GM03348 (cell line): ENCODE measurements at regions not wholly inside any gene's neighbourhood (a gene's known extent, or its start where the extent isn't known, plus 50 kb on each side); places are given as distances from the start of the nearest gene placed in this dataset.
"Not testable (repeated sequence)": the region's sequence is repeated elsewhere in the genome, so short reads cannot be mapped to it uniquely, and the experiment has no call there.

Experiments used
- DNase-seq: peaks from one replicate; pipeline ENCODE4 v3.0.0; 2012; ENCODE audit warnings: low spot score

GRCh38 chr5:90134381-90134780 lies 275.2 kb downstream of the CETN3 start:
- DNase-seq: no peak

- DNase-seq: no peak
These were observed 275.6 kb downstream of the CETN3 start for GRCh38 chr5:90133941-90134340.

GRCh38 chr5:90131383-90132133 lies 278.0 kb downstream of the CETN3 start:
- no peak for DNase-seq

- no peak for DNase-seq
These were observed 281.0 kb downstream of the CETN3 start for GRCh38 chr5:90128551-90128950.

GRCh38 chr5:90119531-90119971 lies 290.0 kb downstream of the CETN3 start:
- peak; percentile 13 for DNase-seq

DNA sequence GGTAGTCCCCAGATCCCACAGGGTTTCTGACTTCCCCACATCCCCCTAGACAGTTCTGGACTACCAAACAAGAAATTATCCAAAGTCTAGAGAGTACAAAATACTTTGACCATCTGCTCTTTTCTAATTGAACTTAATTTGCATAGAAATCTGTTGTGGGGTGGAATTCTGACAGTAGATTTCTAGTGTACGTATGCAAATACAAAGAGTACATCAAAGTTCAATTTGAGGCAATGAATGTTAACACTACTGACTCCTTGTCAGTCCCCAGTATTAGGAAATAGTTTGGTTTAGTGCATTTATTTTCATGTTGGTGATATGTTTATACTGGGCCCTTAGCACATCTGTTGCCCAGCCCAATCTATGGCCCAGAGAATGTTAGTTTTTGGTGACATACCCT lies 292.6 kb downstream of the CETN3 start:
- no peak for DNase-seq

GRCh38 chr5:90113108-90113507 lies 296.4 kb downstream of the CETN3 start:
- DNase-seq: no peak

DNA sequence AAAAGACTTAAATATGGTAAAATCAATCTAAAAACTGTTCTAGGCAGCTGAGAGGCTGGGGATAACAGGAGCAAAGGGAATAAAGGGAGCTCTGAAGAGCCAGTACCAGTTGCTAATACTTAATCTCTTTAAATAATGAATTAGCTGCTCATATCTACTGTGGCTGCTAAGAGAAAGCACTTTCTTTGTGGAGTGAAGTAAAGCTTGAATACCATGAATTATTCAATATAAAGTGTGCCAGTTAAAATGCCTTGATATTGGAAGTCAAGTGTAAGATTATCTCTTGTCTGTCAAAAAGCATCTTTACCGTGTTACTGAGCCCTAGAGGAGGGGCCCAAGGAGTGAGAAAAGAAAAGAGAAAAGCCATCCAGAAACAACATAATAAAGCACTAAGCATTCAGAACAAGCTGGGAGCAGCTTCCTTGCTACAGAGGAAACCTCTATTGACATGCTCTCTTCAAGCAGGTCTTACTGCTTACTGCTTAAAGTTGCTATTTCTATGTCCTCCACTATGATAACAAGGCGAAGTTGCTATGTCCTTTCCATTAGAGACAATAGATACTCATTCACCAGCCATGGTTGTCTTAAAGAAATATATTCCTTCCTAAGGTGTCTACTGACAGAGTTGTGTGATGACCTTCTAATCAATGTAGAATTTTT lies 297.4 kb downstream of the CETN3 start:
- no peak for DNase-seq

DNA sequence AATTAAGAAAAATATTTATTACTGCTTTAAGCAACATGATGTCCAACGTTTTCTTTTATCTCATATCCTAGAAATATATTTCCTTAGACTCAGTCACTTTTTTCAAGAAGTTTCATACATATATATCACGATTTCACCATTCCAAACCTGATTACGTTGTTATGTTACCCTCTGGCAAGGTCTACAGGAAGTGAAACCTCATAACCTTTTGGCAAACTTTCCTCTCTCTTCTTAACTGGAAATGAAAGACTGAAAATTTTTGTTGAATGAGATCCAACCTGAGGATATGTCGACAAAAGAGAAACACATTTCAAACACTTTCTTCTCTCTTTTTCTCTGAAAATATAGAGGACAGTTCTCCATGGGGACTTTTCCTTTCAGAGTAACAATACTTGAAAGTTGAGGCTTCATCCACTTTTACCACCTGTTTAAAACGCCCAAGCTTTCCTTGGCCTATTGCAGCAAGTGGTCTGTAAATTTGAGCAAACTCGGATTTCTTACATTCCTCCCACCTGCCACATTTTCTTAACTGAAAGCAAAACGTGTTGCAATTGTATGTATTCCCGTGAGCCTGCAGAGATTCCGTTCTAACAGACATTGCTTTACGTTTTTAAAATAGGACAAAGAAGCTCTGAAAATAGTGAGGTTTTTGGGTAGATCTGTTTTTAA lies 298.1 kb downstream of the CETN3 start:
- no peak for DNase-seq

DNA sequence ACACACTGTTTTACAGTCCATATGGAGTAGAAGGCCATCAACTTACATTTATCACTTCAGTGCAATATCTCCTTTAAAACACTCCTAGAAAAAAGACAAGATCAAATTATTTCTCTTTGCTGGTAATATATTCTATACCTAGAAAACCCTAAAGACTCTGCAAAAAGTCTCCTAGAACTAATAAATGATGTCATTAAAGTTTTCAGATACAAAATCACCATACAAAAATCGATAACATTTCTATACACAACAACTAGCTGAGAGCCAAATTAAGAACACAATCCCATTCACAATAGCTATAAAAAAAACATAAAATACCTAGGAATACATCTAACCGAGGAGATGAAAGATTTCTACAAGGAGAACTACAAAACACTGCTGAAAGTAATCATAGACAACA lies 300.3 kb downstream of the CETN3 start:
- no peak for DNase-seq

GRCh38 chr5:90099099-90099498 lies 310.5 kb downstream of the CETN3 start:
- DNase-seq: no peak

DNA sequence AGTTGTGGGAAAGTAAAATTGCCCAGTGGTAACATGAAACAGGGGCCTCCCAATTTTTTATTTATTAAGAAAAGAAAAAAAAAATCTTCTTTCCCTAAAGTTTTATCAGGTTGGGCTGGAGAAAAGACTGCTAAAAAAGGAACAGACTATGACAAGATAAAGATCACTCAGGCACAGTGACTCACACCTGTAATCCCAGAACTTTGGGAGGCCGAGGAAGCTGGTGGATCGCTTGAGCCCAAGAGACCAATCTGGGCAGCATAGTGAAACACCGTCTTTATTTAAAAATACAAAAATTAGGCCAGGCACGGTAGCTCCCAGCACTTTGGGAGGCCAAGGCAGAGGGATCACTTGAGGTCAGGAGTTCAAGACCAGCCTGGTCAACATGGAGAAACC lies 312.5 kb downstream of the CETN3 start:
- no peak for DNase-seq

- peak; percentile 5 for DNase-seq
These were observed 313.0 kb downstream of the CETN3 start for GRCh38 chr5:90096415-90097081.

- DNase-seq: no peak
These were observed 314.1 kb downstream of the CETN3 start for GRCh38 chr5:90095292-90096060.

GRCh38 chr5:90093751-90094485 lies 315.6 kb downstream of the CETN3 start:
- DNase-seq: no peak

GRCh38 chr5:90092734-90093133 lies 316.8 kb downstream of the CETN3 start:
- DNase-seq: no peak

GRCh38 chr5:90084342-90084741 lies 325.2 kb downstream of the CETN3 start:
- no peak for DNase-seq

DNA sequence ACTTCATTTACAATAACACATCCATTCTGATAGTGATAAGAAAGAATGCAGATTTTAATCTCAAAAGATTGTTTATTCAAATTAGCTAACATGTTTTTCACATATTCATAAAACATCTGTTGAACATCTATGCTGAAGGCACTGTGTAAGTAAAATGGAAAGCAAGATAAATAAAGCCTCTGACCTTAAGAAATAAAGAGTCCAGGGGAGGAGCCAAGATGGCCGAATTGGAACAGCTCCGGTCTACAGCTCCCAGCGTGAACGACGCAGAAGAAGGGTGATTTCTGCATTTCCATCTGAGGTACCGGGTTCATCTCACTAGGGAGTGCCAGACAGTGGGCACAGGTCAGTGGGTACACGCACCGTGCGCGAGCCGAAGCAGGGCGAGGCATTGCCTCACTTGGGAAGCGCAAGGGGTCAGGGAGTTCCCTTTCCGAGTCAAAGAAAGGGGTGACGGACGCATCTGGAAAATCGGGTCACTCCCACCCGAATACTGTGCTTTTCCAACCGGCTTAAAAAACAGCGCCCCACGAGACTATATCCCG lies 336.5 kb downstream of the CETN3 start:
- DNase-seq: not testable (repeated sequence)

- no peak for DNase-seq
These were observed 337.9 kb downstream of the CETN3 start for GRCh38 chr5:90071656-90072055.

- no peak for DNase-seq
These were observed 338.5 kb downstream of the CETN3 start for GRCh38 chr5:90071066-90071465.

GRCh38 chr5:90066920-90067319 lies 342.6 kb downstream of the CETN3 start:
- DNase-seq: no peak
